Endothelial cell of umbilical vein (primary cell): ENCODE measurements at regions not wholly inside any gene's neighbourhood (a gene's known extent, or its start where the extent isn't known, plus 50 kb on each side); places are given as distances from the start of the nearest gene placed in this dataset.

Source experiments
- BruUV-seq: library from RNA; stranded (reverse); fragments of 400-500 nt; replicated peaks from 2 replicates; lab custom pipeline; 2021; lab: Mats Ljungman, UMichigan
- CTCF ChIA-PET: fragments of 300-600, 350-600 bp; sonication (Branson Sonifier 250); formaldehyde crosslinking; loops from one replicate; lab custom pipeline; 2021; ENCODE audit warnings: antibody characterized with exemption, inconsistent platforms; lab: Charles Lee
- POLR2A ChIA-PET: fragments of 300-600, 350-600 bp; sonication (Branson Sonifier 250); formaldehyde crosslinking; loops from one replicate; lab custom pipeline; 2021; ENCODE audit warnings: antibody characterized with exemption, inconsistent platforms; lab: Charles Lee
- DNase-seq: peaks from one replicate; pipeline ENCODE4 v3.0.0-alpha.2; 2011; ENCODE audit warnings: low read depth, low spot score
- FAIRE-seq: peaks from 2 replicates; lab custom pipeline; 2011; peaks lifted over from hg19 to GRCh38; lab: Jason Lieb, UNC
- H2AFZ ChIP-seq: 2 replicates; pipeline ENCODE4 v1.6.0; 2012; ENCODE audit warnings: low read depth, low read length, control low read depth, inconsistent platforms
- H3K27ac ChIP-seq: 2 replicates; pipeline ENCODE4 v1.5.1; 2011; ENCODE audit warnings: low read depth, mild to moderate bottlenecking, control low read depth, low read length, moderate library complexity; ENCODE audit not compliant: insufficient read depth
- H3K27me3 ChIP-seq, 2 experiments: 2 replicates each; pipeline versions ENCODE4 v1.6.0 to v1.6.1; 2011; ENCODE audit warnings: low read length in 2 of 2, mixed read lengths in 1 of 2; ENCODE audit not compliant: control insufficient read depth in 2 of 2, insufficient read depth in 2 of 2
- H3K36me3 ChIP-seq, 2 experiments: 2 replicates in 1 of 2; 3 replicates in 1 of 2; pipeline ENCODE4 v1.5.1; 2011; ENCODE audit warnings: low read length in 2 of 2, mild to moderate bottlenecking in 1 of 2, moderate library complexity in 1 of 2; ENCODE audit not compliant: control insufficient read depth in 2 of 2, insufficient read depth in 2 of 2; ENCODE audit errors: extremely low read depth in 1 of 2
- H3K4me1 ChIP-seq: 3 replicates; pipeline ENCODE4 v1.5.1; 2011; ENCODE audit warnings: mild to moderate bottlenecking, low read length; ENCODE audit not compliant: control insufficient read depth, insufficient read depth; ENCODE audit errors: extremely low read depth
- H3K4me2 ChIP-seq: 2 replicates; pipeline ENCODE4 v1.6.1; 2011; ENCODE audit warnings: low read length, control low read depth, mixed read lengths; ENCODE audit not compliant: insufficient read depth
- H3K4me3 ChIP-seq, 3 experiments: fragments of 200-600 bp in 1 of 3; sonication (generic), shearing (Covaris generic) in 1 of 3; replicated peaks in 1 of 3; 2 replicates each; pipeline ENCODE4 v1.5.1; 2011 to 2016; ENCODE audit warnings: control low read depth in 3 of 3, low read length in 3 of 3, mild to moderate bottlenecking in 2 of 3, inconsistent platforms in 1 of 3, low read depth in 1 of 3, moderate library complexity in 1 of 3; ENCODE audit not compliant: insufficient read depth in 1 of 3
- H3K79me2 ChIP-seq: 2 replicates; pipeline ENCODE4 v1.6.0; 2012; ENCODE audit warnings: low read length, inconsistent platforms; ENCODE audit not compliant: control insufficient read depth, insufficient read depth
- H3K9ac ChIP-seq: replicated peaks from 2 replicates; pipeline ENCODE3; 2011; ENCODE audit warnings: low read length, control low read depth; ENCODE audit not compliant: insufficient read depth; ENCODE audit errors: extremely low read depth
- H3K9me1 ChIP-seq: replicated peaks from 3 replicates; pipeline ENCODE4 v1.6.0; 2011; ENCODE audit warnings: mild to moderate bottlenecking, low read length; ENCODE audit not compliant: control insufficient read depth, insufficient read depth; ENCODE audit errors: extremely low read depth
- H3K9me3 ChIP-seq: replicated peaks from 2 replicates; pipeline ENCODE4 v1.5.1; 2012; ENCODE audit warnings: low read length, inconsistent platforms; ENCODE audit not compliant: control insufficient read depth, insufficient read depth
- H4K20me1 ChIP-seq: replicated peaks from 2 replicates; pipeline ENCODE3; 2011; ENCODE audit warnings: mild to moderate bottlenecking, low read length; ENCODE audit not compliant: control insufficient read depth, insufficient read depth; ENCODE audit errors: extremely low read depth
- EZH2 ChIP-seq: IDR thresholded peaks from 2 replicates; pipeline ENCODE4 v1.6.1; 2012; ENCODE audit warnings: borderline replicate concordance, low read depth, mild to moderate bottlenecking, moderate library complexity, low read length, inconsistent platforms; ENCODE audit not compliant: severe bottlenecking
- FOS ChIP-seq: IDR thresholded peaks from 2 replicates; pipeline ENCODE4 v1.6.1; 2011; ENCODE audit warnings: mild to moderate bottlenecking, low read length, moderate library complexity, borderline replicate concordance; ENCODE audit not compliant: insufficient read depth
- GATA2 ChIP-seq: IDR thresholded peaks from 2 replicates; pipeline ENCODE4 v1.7.0; 2011; ENCODE audit warnings: low read depth, mild to moderate bottlenecking, moderate library complexity, mixed read lengths, low read length; ENCODE audit not compliant: insufficient read length, insufficient read depth
- JUN ChIP-seq: IDR thresholded peaks from 2 replicates; pipeline ENCODE4 v1.6.1; 2011; ENCODE audit warnings: borderline replicate concordance, low read depth; ENCODE audit not compliant: insufficient read length, insufficient read depth
- MYC ChIP-seq: IDR thresholded peaks from one replicate; pipeline ENCODE4 v1.6.1; 2011; ENCODE audit warnings: mild to moderate bottlenecking, low read depth, low read length
- POLR2A ChIP-seq: IDR thresholded peaks from 2 replicates; pipeline ENCODE4 v1.6.1; 2012; ENCODE audit warnings: low read depth, mild to moderate bottlenecking, control low read depth, low read length
- POLR2AphosphoS5 ChIP-seq: IDR thresholded peaks from 2 replicates; pipeline ENCODE4 v1.6.1; 2012; ENCODE audit warnings: low read depth, mild to moderate bottlenecking, control low read depth, low read length, moderate library complexity; ENCODE audit not compliant: insufficient read depth
- dilution Hi-C: fragments of 300-500 bp; cut with MboI; formaldehyde crosslinking; loops from one replicate; pipeline ENCODE4 v1.15.0; 2019; ENCODE audit warnings: low sequenced_read_pairs; ENCODE audit not compliant: extremely low pct_ligation_motif_present
- intact Hi-C: fragments of 100-400 bp; cut with micrococcal nuclease; formaldehyde crosslinking; loops from one replicate; pipeline ENCODE4 v1.10.0; 2022
- TF ChIP-seq, protein P1 (sequence below), 2 donors: IDR thresholded peaks; 1 replicate in 1 of 2; 2 replicates in 1 of 2; pipeline ENCODE4 v1.5.1; 2011; ENCODE audit warnings: low read length in 2 of 2, mild to moderate bottlenecking in 2 of 2, moderate library complexity in 2 of 2, control low read depth in 1 of 2, inconsistent platforms in 1 of 2, low read depth in 1 of 2; ENCODE audit not compliant: insufficient read depth in 1 of 2; ENCODE audit errors: extremely low read depth in 1 of 2
- TF ChIP-seq, protein P2 (sequence below): IDR thresholded peaks from 2 replicates; pipeline ENCODE4 v1.6.1; 2011; ENCODE audit not compliant: insufficient read depth, insufficient read length

DNA sequence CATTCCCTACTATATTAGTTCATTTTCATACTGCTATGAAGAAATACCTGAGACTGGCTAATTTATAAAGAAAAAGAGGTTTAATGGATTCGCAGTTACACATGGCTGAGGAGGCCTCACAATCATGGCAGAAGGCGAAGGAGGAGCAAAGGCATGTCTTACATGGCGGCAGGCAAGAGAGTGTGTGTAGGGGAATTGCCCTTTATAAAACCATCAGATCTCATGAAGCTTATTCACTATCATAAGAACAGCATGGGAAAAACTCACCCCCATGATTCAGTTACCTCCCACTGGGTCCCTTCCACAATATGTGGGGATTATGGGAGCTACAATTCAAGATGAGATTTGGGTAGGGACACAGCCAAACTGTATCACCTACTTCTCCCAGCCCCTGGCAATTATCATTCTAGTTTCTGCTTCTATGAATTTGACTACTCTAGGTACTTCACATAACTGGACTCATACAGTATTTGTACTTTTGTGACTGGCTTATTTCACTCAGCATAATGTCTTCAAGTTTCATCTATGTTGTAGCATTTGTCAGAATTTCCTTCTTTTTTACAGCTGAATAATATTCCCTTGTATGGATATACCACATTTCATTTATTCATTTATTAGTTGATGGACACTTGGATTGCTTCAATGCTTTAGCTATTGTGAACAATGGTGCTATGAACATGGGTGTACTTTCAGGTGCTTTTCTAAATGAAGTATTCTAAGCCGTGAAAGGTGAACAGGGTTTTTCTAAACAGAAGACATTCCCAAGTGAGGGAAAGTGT lies 219.5 kb upstream of the NUDT4 start:
- intact Hi-C loops (no loop called here), dilution Hi-C loops (no loop called here)
- no peak overlapping the region for H3K4me3 ChIP-seq
- no peaks in the 10 kb centered on the region for H3K36me3 ChIP-seq
- no peak overlapping the region for H2AFZ ChIP-seq
- H3K9ac ChIP-seq, result no peak overlapping the region
- no peaks in the 10 kb centered on the region for H3K4me1 ChIP-seq
- FAIRE-seq, result no peak
- H3K27me3 ChIP-seq, result no peaks in the 10 kb centered on the region
- no peaks in the 10 kb centered on the region for H3K9me1 ChIP-seq
- no peak for TF ChIP-seq POLR2A
- no peak for TF ChIP-seq MYC
- TF ChIP-seq GATA2, result no peak
- no peak for TF ChIP-seq FOS
- no peak for TF ChIP-seq JUN
- no peak for TF ChIP-seq POLR2AphosphoS5
- CTCF ChIA-PET, result no interaction called here
- no peaks in the 10 kb centered on the region for H3K79me2 ChIP-seq
- no peak overlapping the region for H3K4me2 ChIP-seq
- no peaks in the 10 kb centered on the region for H4K20me1 ChIP-seq
- no peak overlapping the region for H3K27ac ChIP-seq
- POLR2A ChIA-PET, result no interaction called here
- BruUV-seq, result no TSS peak
- no peak for DNase-seq
- H3K9me3 ChIP-seq, result no peaks in the 10 kb centered on the region

DNA sequence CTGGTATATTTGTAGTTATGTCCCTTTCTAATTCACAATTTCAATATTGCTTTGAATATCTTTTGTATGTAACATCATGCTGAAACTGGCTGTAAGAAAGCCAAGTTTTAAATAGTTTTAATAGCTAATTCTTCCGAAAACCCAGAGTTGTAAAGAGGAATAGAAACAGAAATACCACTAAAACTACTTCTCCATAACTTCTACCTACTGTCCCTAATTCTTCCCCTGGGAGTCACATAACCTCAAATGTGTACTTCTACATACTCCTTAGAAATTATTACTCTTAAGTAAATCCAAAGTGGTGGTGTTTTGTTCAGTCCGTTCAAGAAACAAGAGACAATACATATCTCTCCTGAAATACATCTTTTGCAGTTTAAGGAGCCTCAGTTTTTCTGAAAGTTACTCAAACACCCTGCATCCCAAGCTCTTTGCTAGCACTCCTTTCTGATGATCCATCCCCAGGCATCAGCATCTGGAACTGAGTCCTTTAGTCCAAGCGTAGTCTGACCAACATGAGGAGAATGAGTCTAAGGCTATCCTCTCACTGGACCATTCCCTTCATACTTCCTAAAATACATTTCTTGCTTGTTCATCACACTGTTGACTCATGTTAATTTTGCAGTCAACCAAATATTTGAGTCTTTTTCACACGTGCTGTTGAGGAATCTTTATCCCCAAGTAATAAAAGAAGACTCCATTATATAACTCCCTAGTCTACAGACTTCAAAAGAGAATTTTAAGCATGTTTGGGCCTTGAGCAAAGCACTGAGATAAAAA lies 214.3 kb upstream of the NUDT4 start:
- ChIA-PET POLR2A (no interaction called here), CTCF (interaction anchor here (1.2 kb wide), 1 partner anchor 25 kb away, joined by 3 read pairs; no protein-coding TSS in a partner anchor)
- Histone ChIP-seq H3K36me3 (no peaks in the 10 kb centered on the region), H3K9ac (no peak overlapping the region), H3K9me1 (no peaks in the 10 kb centered on the region), H3K4me3 (no peak overlapping the region), H3K9me3 (no peaks in the 10 kb centered on the region), H3K79me2 (no peaks in the 10 kb centered on the region), H4K20me1 (no peaks in the 10 kb centered on the region), H3K27ac (no peak overlapping the region), H3K4me2 (no peak overlapping the region), H3K27me3 (no peaks in the 10 kb centered on the region), H3K4me1 (no peaks in the 10 kb centered on the region), H2AFZ (no peak overlapping the region)
- FAIRE-seq, result no peak
- no peak for DNase-seq
- dilution Hi-C loops (no loop called here), intact Hi-C loops (no loop called here)
- TF ChIP-seq POLR2AphosphoS5 (no peak), EZH2 (no peak), POLR2A (no peak), GATA2 (no peak), JUN (no peak), FOS (no peak), MYC (no peak)
- TF ChIP-seq, protein P1, sequence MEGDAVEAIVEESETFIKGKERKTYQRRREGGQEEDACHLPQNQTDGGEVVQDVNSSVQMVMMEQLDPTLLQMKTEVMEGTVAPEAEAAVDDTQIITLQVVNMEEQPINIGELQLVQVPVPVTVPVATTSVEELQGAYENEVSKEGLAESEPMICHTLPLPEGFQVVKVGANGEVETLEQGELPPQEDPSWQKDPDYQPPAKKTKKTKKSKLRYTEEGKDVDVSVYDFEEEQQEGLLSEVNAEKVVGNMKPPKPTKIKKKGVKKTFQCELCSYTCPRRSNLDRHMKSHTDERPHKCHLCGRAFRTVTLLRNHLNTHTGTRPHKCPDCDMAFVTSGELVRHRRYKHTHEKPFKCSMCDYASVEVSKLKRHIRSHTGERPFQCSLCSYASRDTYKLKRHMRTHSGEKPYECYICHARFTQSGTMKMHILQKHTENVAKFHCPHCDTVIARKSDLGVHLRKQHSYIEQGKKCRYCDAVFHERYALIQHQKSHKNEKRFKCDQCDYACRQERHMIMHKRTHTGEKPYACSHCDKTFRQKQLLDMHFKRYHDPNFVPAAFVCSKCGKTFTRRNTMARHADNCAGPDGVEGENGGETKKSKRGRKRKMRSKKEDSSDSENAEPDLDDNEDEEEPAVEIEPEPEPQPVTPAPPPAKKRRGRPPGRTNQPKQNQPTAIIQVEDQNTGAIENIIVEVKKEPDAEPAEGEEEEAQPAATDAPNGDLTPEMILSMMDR (IDR thresholded peaks at IDR 0.05; ENCODE audit: extremely low read depth in 1 of 2, insufficient read depth in 1 of 2, low read depth in 1 of 2, low read length in 2 of 2), result no peak
- TF ChIP-seq, protein P2, sequence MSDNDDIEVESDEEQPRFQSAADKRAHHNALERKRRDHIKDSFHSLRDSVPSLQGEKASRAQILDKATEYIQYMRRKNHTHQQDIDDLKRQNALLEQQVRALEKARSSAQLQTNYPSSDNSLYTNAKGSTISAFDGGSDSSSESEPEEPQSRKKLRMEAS, result no peak
- no TSS peak for BruUV-seq
